ENCODE measurements at regions not wholly inside any gene's neighbourhood (a gene's known extent, or its start where the extent isn't known, plus 50 kb on each side); places are given as distances from the start of the nearest gene placed in this dataset.

- Histone ChIP-seq H2AFZ (no peak overlapping the region), H3K36me3 (ENCODE audit: insufficient read depth) (no peaks in the 10 kb centered on the region), H3K4me3 (no peak overlapping the region), H3K79me2 (replicated peaks; ENCODE audit: insufficient read depth) (no peaks in the 10 kb centered on the region), H3F3A (replicated peaks; ENCODE audit: low read depth) (no peaks in the 10 kb centered on the region), H3K4me1 (ENCODE audit: insufficient read depth) (0 out of 2 replicates have a peak, but pooled peaks cover 4% of the 10 kb centered on the region), H3K27me3 (ENCODE audit: insufficient read depth) (no peaks in the 10 kb centered on the region), H3K27ac (ENCODE audit: low read depth) (no peak overlapping the region), H3K4me2 (no peak overlapping the region), H4K20me1 (replicated peaks; ENCODE audit: insufficient read depth) (no peaks in the 10 kb centered on the region), H3K9me2 (ENCODE audit: insufficient read depth) (no peaks in the 10 kb centered on the region)
- DNase-seq (ENCODE audit: low spot score) (no peak), ATAC-seq (no peak)
- Mint-ChIP-seq H3K4me3 (no peak overlapping the region), H3K4me1 (peaks cover 9% of the 10 kb centered on the region; the same call in 2 of the 3 replicates), H3K27ac (no peak overlapping the region), H3K27me3 (ENCODE audit: insufficient read depth, low read depth, poor library complexity) (peaks cover 2% of the 10 kb centered on the region), H3K36me3 (ENCODE audit: low read depth) (no peaks in the 10 kb centered on the region), H3K9me3 (no peaks in the 10 kb centered on the region)
- no peak for TF ChIP-seq POLR2AphosphoS5 (IDR thresholded peaks at IDR 0.05; ENCODE audit: low read depth)
- TF ChIP-seq REST (IDR thresholded peaks at IDR 0.05; ENCODE audit: unreplicated experiment) = no peak
These were observed 224.7 kb upstream of the TBC1D5 start for GRCh38 chr3:17967111-17967510.

GRCh38 chr3:17965331-17965730, 222.9 kb upstream of the TBC1D5 start:
- H3K4me3 ChIP-seq = no peak overlapping the region
- no peak overlapping the region for H3K27ac Mint-ChIP-seq
- no peaks in the 10 kb centered on the region for H3K79me2 ChIP-seq (replicated peaks; ENCODE audit: insufficient read depth)
- no peak overlapping the region for H2AFZ ChIP-seq
- H3K27me3 ChIP-seq (ENCODE audit: insufficient read depth) = no peaks in the 10 kb centered on the region
- H3K36me3 ChIP-seq (ENCODE audit: insufficient read depth) = no peaks in the 10 kb centered on the region
- DNase-seq (ENCODE audit: low spot score) (no peak), ATAC-seq (no peak)
- no peak overlapping the region for H3K4me2 ChIP-seq
- 0 out of 2 replicates have a peak, but pooled peaks cover 4% of the 10 kb centered on the region for H3K4me1 ChIP-seq (ENCODE audit: insufficient read depth)
- peaks cover 9% of the 10 kb centered on the region; the same call in 2 of the 3 replicates for H3K4me1 Mint-ChIP-seq
- H3K36me3 Mint-ChIP-seq (ENCODE audit: low read depth) = no peaks in the 10 kb centered on the region
- no peaks in the 10 kb centered on the region for H3K9me3 Mint-ChIP-seq
- no peak overlapping the region for H3K27ac ChIP-seq (ENCODE audit: low read depth)
- no peaks in the 10 kb centered on the region for H3K9me2 ChIP-seq (ENCODE audit: insufficient read depth)
- no peaks in the 10 kb centered on the region for H4K20me1 ChIP-seq (replicated peaks; ENCODE audit: insufficient read depth)
- H3F3A ChIP-seq (replicated peaks; ENCODE audit: low read depth) = no peaks in the 10 kb centered on the region
- no peaks in the 10 kb centered on the region for H3K27me3 Mint-ChIP-seq (ENCODE audit: insufficient read depth, low read depth, poor library complexity)
- no peak overlapping the region for H3K4me3 Mint-ChIP-seq
- TF ChIP-seq ZNF331 (CRISPR knock-in tag; IDR thresholded peaks at IDR 0.05; ENCODE audit: low read depth) = no peak
- TF ChIP-seq ZNF114 (CRISPR knock-in tag; IDR thresholded peaks at IDR 0.05) = no peak
- no peak for TF ChIP-seq ETS1 (IDR thresholded peaks at IDR 0.05)
- TF ChIP-seq POLR2AphosphoS5 (IDR thresholded peaks at IDR 0.05; ENCODE audit: low read depth) = no peak
- TF ChIP-seq STAT1 (IDR thresholded peaks at IDR 0.05; ENCODE audit: unreplicated experiment) = no peak
- TF ChIP-seq JUNB (IDR thresholded peaks at IDR 0.05; ENCODE audit: unreplicated experiment) = no peak
- TF ChIP-seq REST (IDR thresholded peaks at IDR 0.05; ENCODE audit: unreplicated experiment) = no peak
